ENCODE measurements at regions not wholly inside any gene's neighbourhood (a gene's known extent, or its start where the extent isn't known, plus 50 kb on each side); places are given as distances from the start of the nearest gene placed in this dataset.

DNA sequence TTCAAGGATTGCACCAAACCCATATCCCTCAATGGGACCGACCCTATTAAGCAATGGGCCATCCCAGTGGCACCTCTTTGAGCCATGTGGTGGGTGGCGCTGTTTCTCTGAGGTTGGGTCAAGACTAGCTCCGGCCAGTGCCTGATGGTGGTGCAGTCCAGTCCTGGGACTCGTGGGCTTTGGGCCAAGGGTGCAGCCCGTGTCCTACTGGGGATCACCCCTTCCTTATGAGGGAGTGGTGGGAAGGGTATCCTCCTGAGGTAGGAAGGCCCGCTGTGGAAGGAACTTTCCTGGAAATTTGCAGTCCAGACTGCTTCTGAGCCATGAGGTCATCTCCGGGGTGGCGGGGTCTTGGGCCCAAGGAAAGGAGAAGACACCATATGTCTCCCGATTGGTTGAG is 231.6 kb downstream of the SNRPN start:
- TF ChIP-seq, protein P1, sequence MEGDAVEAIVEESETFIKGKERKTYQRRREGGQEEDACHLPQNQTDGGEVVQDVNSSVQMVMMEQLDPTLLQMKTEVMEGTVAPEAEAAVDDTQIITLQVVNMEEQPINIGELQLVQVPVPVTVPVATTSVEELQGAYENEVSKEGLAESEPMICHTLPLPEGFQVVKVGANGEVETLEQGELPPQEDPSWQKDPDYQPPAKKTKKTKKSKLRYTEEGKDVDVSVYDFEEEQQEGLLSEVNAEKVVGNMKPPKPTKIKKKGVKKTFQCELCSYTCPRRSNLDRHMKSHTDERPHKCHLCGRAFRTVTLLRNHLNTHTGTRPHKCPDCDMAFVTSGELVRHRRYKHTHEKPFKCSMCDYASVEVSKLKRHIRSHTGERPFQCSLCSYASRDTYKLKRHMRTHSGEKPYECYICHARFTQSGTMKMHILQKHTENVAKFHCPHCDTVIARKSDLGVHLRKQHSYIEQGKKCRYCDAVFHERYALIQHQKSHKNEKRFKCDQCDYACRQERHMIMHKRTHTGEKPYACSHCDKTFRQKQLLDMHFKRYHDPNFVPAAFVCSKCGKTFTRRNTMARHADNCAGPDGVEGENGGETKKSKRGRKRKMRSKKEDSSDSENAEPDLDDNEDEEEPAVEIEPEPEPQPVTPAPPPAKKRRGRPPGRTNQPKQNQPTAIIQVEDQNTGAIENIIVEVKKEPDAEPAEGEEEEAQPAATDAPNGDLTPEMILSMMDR (IDR thresholded peaks at IDR 0.05): no peak
- no peak for TF ChIP-seq POLR2A (IDR thresholded peaks at IDR 0.05)
- no peak for TF ChIP-seq EP300 (IDR thresholded peaks at IDR 0.05)

All from ovary (tissue), 3 donors.